Upper lobe of left lung (tissue), 6 donors: ENCODE measurements at regions not wholly inside any gene's neighbourhood (a gene's known extent, or its start where the extent isn't known, plus 50 kb on each side); places are given as distances from the start of the nearest gene placed in this dataset.

Source experiments
- ATAC-seq, 2 donors: fragments of 200-7000 bp; cut with Tn5 transposase; one replicate each; pipeline ENCODE4 v1.9.1; 2022; ENCODE audit warnings: mild to moderate bottlenecking in 2 of 2, moderate library complexity in 2 of 2; ENCODE audit not compliant: low FRiP score in 2 of 2
- DNase-seq, 2 donors: peaks; one replicate each; pipeline ENCODE4 v3.0.0-alpha.2; 2019 to 2020
- H3K27ac ChIP-seq, 4 donors: fragments of 200-600 bp; sonication (generic); one replicate each; pipeline ENCODE4 v1.5.1; 2016 to 2019
- H3K27me3 ChIP-seq, 4 donors: fragments of 200-600 bp; sonication (generic); one replicate each; pipeline ENCODE4 v1.5.1; 2017 to 2019
- H3K36me3 ChIP-seq, 4 donors: fragments of 200-600 bp; sonication (generic); one replicate each; pipeline ENCODE4 v1.5.1; 2016 to 2019
- H3K4me1 ChIP-seq, 4 donors: fragments of 200-600 bp; sonication (generic); one replicate each; pipeline ENCODE4 v1.5.1; 2018 to 2019
- H3K4me3 ChIP-seq, 4 donors: fragments of 200-600 bp; sonication (generic); one replicate each; pipeline ENCODE4 v1.5.1; 2017 to 2019; ENCODE audit warnings: mild to moderate bottlenecking in 2 of 4, moderate library complexity in 1 of 4
- H3K9me3 ChIP-seq, 4 donors: fragments of 200-600 bp; sonication (generic); one replicate each; pipeline ENCODE4 v1.5.1; 2018 to 2019
- EP300 ChIP-seq, 4 donors: sonication (generic); formaldehyde crosslinking; IDR thresholded peaks; one replicate each; pipeline ENCODE4 v1.5.1; 2017; ENCODE audit warnings: antibody characterized with exemption in 4 of 4, control low read depth in 2 of 4
- POLR2A ChIP-seq, 4 donors: fragments of 450-650 bp; IDR thresholded peaks; one replicate each; pipeline ENCODE4 v1.5.1; 2016 to 2017; ENCODE audit warnings: antibody characterized with exemption in 4 of 4, mild to moderate bottlenecking in 2 of 4
- POLR2AphosphoS5 ChIP-seq, 2 donors: sonication (generic); formaldehyde crosslinking; IDR thresholded peaks; one replicate each; pipeline ENCODE4 v1.5.1; 2017; ENCODE audit warnings: antibody characterized with exemption in 2 of 2
- WGBS, 2 donors: methylation state at CpG; one replicate each; pipeline ENCODE4 v1.1.5; 2017 to 2018; 5-methylcytosine and 5-hydroxymethylcytosine counted together
- TF ChIP-seq, protein P1 (sequence below), 6 experiments: fragments of 450-650 bp in 4 of 6; fragments of 200-600 bp in 2 of 6; sonication (generic) in 2 of 6; IDR thresholded peaks; one replicate each; pipeline ENCODE4 v1.5.1; 2016 to 2019; ENCODE audit warnings: antibody characterized with exemption in 6 of 6
- donor health status: DM: no; HTN: no; CAD: no; lungs with moderate emphysema.
- donor health status: DM: no; HTN: yes; CAD: no; lungs with severe emphysema.

DNA sequence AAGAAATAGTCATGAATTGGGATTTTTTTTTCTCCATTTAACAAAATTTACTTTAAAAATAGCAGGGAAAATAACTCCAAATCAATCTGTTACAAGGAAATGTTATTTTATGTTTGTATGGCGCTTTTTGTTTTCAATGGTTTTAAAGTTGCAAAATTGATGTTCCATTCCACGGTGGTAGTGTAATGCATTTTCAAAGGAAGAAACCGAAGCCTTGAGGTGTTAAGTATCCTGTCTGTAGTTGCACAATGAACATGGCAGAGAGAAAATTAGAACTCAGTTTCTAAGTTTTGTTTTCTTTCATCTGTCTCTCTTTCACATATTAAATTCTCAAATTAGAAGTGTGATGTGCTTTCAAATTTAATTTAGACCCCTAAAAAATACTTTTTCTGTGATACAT lies 841.8 kb downstream of the USP25 start:
- TF ChIP-seq, protein P1, sequence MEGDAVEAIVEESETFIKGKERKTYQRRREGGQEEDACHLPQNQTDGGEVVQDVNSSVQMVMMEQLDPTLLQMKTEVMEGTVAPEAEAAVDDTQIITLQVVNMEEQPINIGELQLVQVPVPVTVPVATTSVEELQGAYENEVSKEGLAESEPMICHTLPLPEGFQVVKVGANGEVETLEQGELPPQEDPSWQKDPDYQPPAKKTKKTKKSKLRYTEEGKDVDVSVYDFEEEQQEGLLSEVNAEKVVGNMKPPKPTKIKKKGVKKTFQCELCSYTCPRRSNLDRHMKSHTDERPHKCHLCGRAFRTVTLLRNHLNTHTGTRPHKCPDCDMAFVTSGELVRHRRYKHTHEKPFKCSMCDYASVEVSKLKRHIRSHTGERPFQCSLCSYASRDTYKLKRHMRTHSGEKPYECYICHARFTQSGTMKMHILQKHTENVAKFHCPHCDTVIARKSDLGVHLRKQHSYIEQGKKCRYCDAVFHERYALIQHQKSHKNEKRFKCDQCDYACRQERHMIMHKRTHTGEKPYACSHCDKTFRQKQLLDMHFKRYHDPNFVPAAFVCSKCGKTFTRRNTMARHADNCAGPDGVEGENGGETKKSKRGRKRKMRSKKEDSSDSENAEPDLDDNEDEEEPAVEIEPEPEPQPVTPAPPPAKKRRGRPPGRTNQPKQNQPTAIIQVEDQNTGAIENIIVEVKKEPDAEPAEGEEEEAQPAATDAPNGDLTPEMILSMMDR (IDR thresholded peaks at IDR 0.05): no peak
- TF ChIP-seq EP300 (IDR thresholded peaks at IDR 0.05) (no peak), POLR2AphosphoS5 (IDR thresholded peaks at IDR 0.05) (no peak), POLR2A (IDR thresholded peaks at IDR 0.05) (no peak)
- 93% methylated on average over 3 of the region's 3 CpGs for WGBS, 2 donors
- no peaks in the 10 kb centered on the region for H3K36me3 ChIP-seq
- H3K4me1 ChIP-seq: no peaks in the 10 kb centered on the region
- no peaks in the 10 kb centered on the region for H3K27me3 ChIP-seq
- ATAC-seq (no peak), DNase-seq (no peak)
- no peak overlapping the region for H3K4me3 ChIP-seq
- H3K27ac ChIP-seq: no peak overlapping the region
- no peaks in the 10 kb centered on the region for H3K9me3 ChIP-seq

DNA sequence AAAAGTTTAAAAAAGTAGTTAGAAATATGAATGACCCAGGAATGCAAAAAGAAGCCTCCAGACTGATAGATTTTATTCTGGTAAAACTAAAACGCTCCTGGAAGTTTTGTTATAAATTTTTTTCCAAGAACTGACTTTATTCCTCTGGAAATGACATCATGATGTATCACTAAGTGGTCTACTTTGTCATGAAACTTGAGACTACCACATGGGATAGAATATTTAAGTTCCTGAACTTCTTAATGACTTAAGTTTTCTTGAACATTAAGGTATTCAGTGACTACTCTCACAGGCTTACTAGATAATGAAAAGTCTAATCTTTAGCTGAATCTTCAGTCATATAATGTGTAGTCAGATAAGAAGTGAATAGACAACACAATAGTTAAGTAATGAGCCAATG lies 842.2 kb downstream of the USP25 start:
- TF ChIP-seq POLR2A (IDR thresholded peaks at IDR 0.05): no peak
- no peak for TF ChIP-seq POLR2AphosphoS5 (IDR thresholded peaks at IDR 0.05)
- TF ChIP-seq EP300 (IDR thresholded peaks at IDR 0.05): no peak
- TF ChIP-seq, protein P1 (IDR thresholded peaks at IDR 0.05): no peak
- no peaks in the 10 kb centered on the region for H3K4me1 ChIP-seq
- no peak for DNase-seq
- 82 to 85% methylated on average over 1 of the region's 1 CpG for WGBS, 2 donors
- no peaks in the 10 kb centered on the region for H3K27me3 ChIP-seq
- H3K36me3 ChIP-seq: no peaks in the 10 kb centered on the region
- no peak overlapping the region for H3K4me3 ChIP-seq
- no peak for ATAC-seq
- H3K9me3 ChIP-seq: no peaks in the 10 kb centered on the region
- no peak overlapping the region for H3K27ac ChIP-seq

DNA sequence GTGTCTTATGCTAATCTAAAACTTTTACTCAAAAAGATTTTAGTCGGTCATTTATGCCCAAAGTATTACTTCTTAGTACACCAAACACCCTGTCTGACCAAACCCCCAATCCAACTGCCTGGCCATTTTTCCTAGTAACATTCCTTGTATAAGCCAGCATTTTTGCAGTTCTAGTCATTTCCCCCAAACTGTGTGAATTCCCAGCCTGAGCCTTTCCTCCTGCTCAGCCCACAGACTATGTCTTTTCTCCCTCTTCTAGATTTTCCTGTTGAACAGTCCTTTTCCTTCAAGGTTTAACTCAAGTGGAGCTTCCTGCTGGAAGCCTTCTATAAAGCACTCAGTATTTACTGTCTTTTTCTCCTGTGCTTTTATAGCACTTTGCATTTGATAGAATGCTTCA lies 843.8 kb downstream of the USP25 start:
- DNase-seq (no peak), ATAC-seq (no peak)
- H3K4me1 ChIP-seq: no peaks in the 10 kb centered on the region
- no peak overlapping the region for H3K4me3 ChIP-seq
- no peaks in the 10 kb centered on the region for H3K9me3 ChIP-seq
- H3K36me3 ChIP-seq: no peaks in the 10 kb centered on the region
- H3K27me3 ChIP-seq: no peaks in the 10 kb centered on the region
- no peak overlapping the region for H3K27ac ChIP-seq
- TF ChIP-seq POLR2AphosphoS5 (IDR thresholded peaks at IDR 0.05): no peak
- TF ChIP-seq, protein P1 (IDR thresholded peaks at IDR 0.05): no peak
- TF ChIP-seq POLR2A (IDR thresholded peaks at IDR 0.05): no peak
- TF ChIP-seq EP300 (IDR thresholded peaks at IDR 0.05): no peak
- WGBS, 2 donors: 79 to 85% methylated on average over 1 of the region's 1 CpG

DNA sequence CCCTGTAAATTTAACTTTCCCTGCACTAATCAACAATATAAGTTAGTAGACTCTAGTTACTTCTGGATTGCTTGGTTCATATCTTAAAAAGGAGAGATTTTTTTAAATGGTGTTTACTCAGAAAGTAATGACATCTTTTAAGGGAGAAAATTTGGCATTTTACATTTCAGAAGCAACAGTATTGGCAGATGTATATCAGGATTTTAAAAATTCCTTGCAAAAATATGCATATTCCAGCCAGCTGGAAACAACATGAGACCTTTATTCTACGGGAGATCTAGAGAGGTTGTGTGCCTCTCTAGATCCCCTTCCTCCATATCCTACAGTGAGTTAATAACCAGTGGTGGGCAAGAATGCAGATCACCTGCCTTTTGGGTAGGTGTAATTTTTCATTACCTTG lies 848.2 kb downstream of the USP25 start:
- H3K4me1 ChIP-seq: peaks cover 0 to 6% (median 2%) of the 10 kb centered on the region in 4 donors
- DNase-seq (no peak), ATAC-seq (no peak)
- TF ChIP-seq EP300 (IDR thresholded peaks at IDR 0.05) (no peak), POLR2A (IDR thresholded peaks at IDR 0.05) (no peak), POLR2AphosphoS5 (IDR thresholded peaks at IDR 0.05) (no peak)
- TF ChIP-seq, protein P1 (IDR thresholded peaks at IDR 0.05): no peak
- H3K36me3 ChIP-seq: no peaks in the 10 kb centered on the region
- no peaks in the 10 kb centered on the region for H3K27me3 ChIP-seq
- no peak overlapping the region for H3K27ac ChIP-seq
- 79 to 81% methylated on average over 1 of the region's 1 CpG for WGBS, 2 donors
- H3K9me3 ChIP-seq: no peaks in the 10 kb centered on the region
- H3K4me3 ChIP-seq: no peak overlapping the region

DNA sequence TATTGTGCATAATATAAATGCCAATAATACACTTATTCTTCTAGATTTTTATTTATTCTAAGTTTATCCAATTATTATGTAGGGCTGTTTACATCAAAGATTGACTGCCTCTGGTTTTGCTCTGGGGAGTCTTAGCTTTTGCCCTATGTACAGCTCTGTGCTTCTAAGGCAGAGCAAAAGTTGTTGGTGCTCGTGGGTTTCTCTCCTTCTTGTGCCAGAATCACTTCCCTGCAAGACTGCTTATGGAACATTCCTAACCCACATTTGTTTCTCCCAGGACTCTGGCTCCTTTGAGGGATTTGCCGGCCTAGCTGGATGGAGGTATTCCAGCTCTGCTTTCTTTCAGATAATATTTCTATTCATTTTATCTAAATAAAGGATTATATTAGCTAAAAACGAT lies 849.1 kb downstream of the USP25 start:
- H3K9me3 ChIP-seq: no peaks in the 10 kb centered on the region
- no peak overlapping the region for H3K27ac ChIP-seq
- H3K4me3 ChIP-seq: no peak overlapping the region
- DNase-seq (no peak), ATAC-seq (no peak)
- no peaks in the 10 kb centered on the region for H3K27me3 ChIP-seq
- H3K36me3 ChIP-seq: no peaks in the 10 kb centered on the region
- TF ChIP-seq, protein P1 (IDR thresholded peaks at IDR 0.05): no peak
- TF ChIP-seq POLR2A (IDR thresholded peaks at IDR 0.05) (no peak), EP300 (IDR thresholded peaks at IDR 0.05) (no peak), POLR2AphosphoS5 (IDR thresholded peaks at IDR 0.05) (no peak)
- H3K4me1 ChIP-seq: peaks cover 0 to 6% (median 2%) of the 10 kb centered on the region in 4 donors
- WGBS, 2 donors: 51 to 54% methylated on average over 3 of the region's 3 CpGs
